ENCODE measurements at regions not wholly inside any gene's neighbourhood (a gene's known extent, or its start where the extent isn't known, plus 50 kb on each side); places are given as distances from the start of the nearest gene placed in this dataset.

GRCh38 chr5:29387384-29387783 is 1806.1 kb upstream of the CDH6 start:
- no peaks in the 10 kb centered on the region for H3F3A ChIP-seq (replicated peaks; ENCODE audit: low read depth)
- H3K27ac ChIP-seq (ENCODE audit: low read depth) = no peak overlapping the region
- H3K4me2 ChIP-seq = no peak overlapping the region
- TF ChIP-seq ETS1 (IDR thresholded peaks at IDR 0.05) (no peak), EZH2 (IDR thresholded peaks at IDR 0.05; ENCODE audit: low read depth, unreplicated experiment) (no peak), ZNF331 (CRISPR knock-in tag; IDR thresholded peaks at IDR 0.05; ENCODE audit: low read depth) (no peak), EZH2phosphoT487 (IDR thresholded peaks at IDR 0.05; ENCODE audit: unreplicated experiment) (no peak), STAT1 (IDR thresholded peaks at IDR 0.05; ENCODE audit: unreplicated experiment) (no peak), CTCF (conservative IDR thresholded peaks at IDR 0.05; ENCODE audit: low read depth in 2 of 2) (no peak), REST (IDR thresholded peaks at IDR 0.05; ENCODE audit: unreplicated experiment) (no peak)
- H4K20me1 ChIP-seq (replicated peaks; ENCODE audit: insufficient read depth) = no peaks in the 10 kb centered on the region
- H3K27ac Mint-ChIP-seq = no peak overlapping the region
- no peaks in the 10 kb centered on the region for H3K9me2 ChIP-seq (ENCODE audit: insufficient read depth)
- no peak overlapping the region for H3K4me3 ChIP-seq
- H3K4me1 Mint-ChIP-seq = peaks cover 4% of the 10 kb centered on the region; the same call in 2 of the 3 replicates
- no peak for ATAC-seq
- H3K27me3 ChIP-seq (ENCODE audit: insufficient read depth) = no peaks in the 10 kb centered on the region
- H3K36me3 Mint-ChIP-seq (ENCODE audit: low read depth) = peaks cover 8% of the 10 kb centered on the region; the same call in 2 of the 3 replicates
- no peak for DNase-seq (ENCODE audit: low spot score)
- H3K4me1 ChIP-seq (ENCODE audit: insufficient read depth) = 0 out of 2 replicates have a peak, but pooled peaks cover 7% of the 10 kb centered on the region
- no peaks in the 10 kb centered on the region for H3K27me3 Mint-ChIP-seq (ENCODE audit: insufficient read depth, low read depth, poor library complexity)
- H3K79me2 ChIP-seq (replicated peaks; ENCODE audit: insufficient read depth) = no peaks in the 10 kb centered on the region
- no peak overlapping the region for H2AFZ ChIP-seq
- no peaks in the 10 kb centered on the region for H3K36me3 ChIP-seq (ENCODE audit: insufficient read depth)
- H3K4me3 Mint-ChIP-seq = no peak overlapping the region
- H3K9me3 Mint-ChIP-seq = peaks cover 12% of the 10 kb centered on the region; the same call in 1 of the 3 replicates

GRCh38 chr5:29382780-29383179 is 1810.7 kb upstream of the CDH6 start:
- Histone ChIP-seq H3K27me3 (ENCODE audit: insufficient read depth) (no peaks in the 10 kb centered on the region), H3K9me2 (ENCODE audit: insufficient read depth) (no peaks in the 10 kb centered on the region), H3K27ac (ENCODE audit: low read depth) (no peak overlapping the region), H2AFZ (no peak overlapping the region), H3K36me3 (ENCODE audit: insufficient read depth) (no peaks in the 10 kb centered on the region), H4K20me1 (replicated peaks; ENCODE audit: insufficient read depth) (no peaks in the 10 kb centered on the region), H3K79me2 (replicated peaks; ENCODE audit: insufficient read depth) (no peaks in the 10 kb centered on the region), H3F3A (replicated peaks; ENCODE audit: low read depth) (no peaks in the 10 kb centered on the region), H3K4me1 (ENCODE audit: insufficient read depth) (0 out of 2 replicates have a peak, but pooled peaks cover 7% of the 10 kb centered on the region), H3K4me3 (no peak overlapping the region), H3K4me2 (no peak overlapping the region)
- H3K4me1 Mint-ChIP-seq = peaks cover 4% of the 10 kb centered on the region; the same call in 2 of the 3 replicates
- no peaks in the 10 kb centered on the region; the same call in 2 of the 3 replicates for H3K36me3 Mint-ChIP-seq (ENCODE audit: low read depth)
- no peak overlapping the region for H3K4me3 Mint-ChIP-seq
- DNase-seq (ENCODE audit: low spot score) (peak; percentile 1), ATAC-seq (no peak)
- H3K27ac Mint-ChIP-seq = no peak overlapping the region
- H3K27me3 Mint-ChIP-seq (ENCODE audit: insufficient read depth, low read depth, poor library complexity) = no peaks in the 10 kb centered on the region
- no peaks in the 10 kb centered on the region for H3K9me3 Mint-ChIP-seq
- no peak for TF ChIP-seq STAT1 (IDR thresholded peaks at IDR 0.05; ENCODE audit: unreplicated experiment)
- no peak for TF ChIP-seq EZH2phosphoT487 (IDR thresholded peaks at IDR 0.05; ENCODE audit: unreplicated experiment)
- no peak for TF ChIP-seq ZNF331 (CRISPR knock-in tag; IDR thresholded peaks at IDR 0.05; ENCODE audit: low read depth)
- TF ChIP-seq CREB1 (CRISPR knock-in tag; IDR thresholded peaks at IDR 0.05; ENCODE audit: low read depth) = no peak
- TF ChIP-seq JUNB (IDR thresholded peaks at IDR 0.05; ENCODE audit: unreplicated experiment) = no peak
- TF ChIP-seq NANOG (IDR thresholded peaks at IDR 0.05; ENCODE audit: borderline replicate concordance) = no peak
- TF ChIP-seq ETS1 (IDR thresholded peaks at IDR 0.05) = no peak
- TF ChIP-seq REST (IDR thresholded peaks at IDR 0.05; ENCODE audit: unreplicated experiment) = no peak
- TF ChIP-seq EZH2 (IDR thresholded peaks at IDR 0.05; ENCODE audit: low read depth, unreplicated experiment) = no peak
- no peak for TF ChIP-seq ZNF114 (CRISPR knock-in tag; IDR thresholded peaks at IDR 0.05)
- no peak for TF ChIP-seq POLR2AphosphoS5 (IDR thresholded peaks at IDR 0.05; ENCODE audit: low read depth)

Measured in GM23338 (cell line).